ENCODE measurements at regions not wholly inside any gene's neighbourhood (a gene's known extent, or its start where the extent isn't known, plus 50 kb on each side); places are given as distances from the start of the nearest gene placed in this dataset.
"Not testable (repeated sequence)": the region's sequence is repeated elsewhere in the genome, so short reads cannot be mapped to it uniquely, and the experiment has no call there.

DNA sequence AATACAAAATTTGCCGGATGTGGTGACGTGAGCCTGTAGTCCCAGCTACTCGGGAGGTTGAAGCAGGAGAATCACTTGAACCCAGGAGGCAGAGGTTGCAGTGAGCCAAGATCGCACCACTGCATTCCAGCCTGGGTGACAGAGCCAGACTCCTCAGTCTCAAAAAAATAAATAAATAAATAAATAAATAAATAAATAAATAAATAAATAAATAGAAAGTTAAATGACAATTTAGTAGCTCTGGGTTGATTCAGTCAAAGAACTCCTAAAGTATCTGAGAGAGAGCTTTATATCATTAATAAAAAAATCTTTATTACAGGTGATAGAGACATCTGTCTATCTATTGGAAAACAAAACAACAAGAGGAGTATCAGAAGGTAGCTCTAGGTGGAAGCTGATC is 798.4 kb downstream of the CENPC start:
- TF ChIP-seq, protein P1, sequence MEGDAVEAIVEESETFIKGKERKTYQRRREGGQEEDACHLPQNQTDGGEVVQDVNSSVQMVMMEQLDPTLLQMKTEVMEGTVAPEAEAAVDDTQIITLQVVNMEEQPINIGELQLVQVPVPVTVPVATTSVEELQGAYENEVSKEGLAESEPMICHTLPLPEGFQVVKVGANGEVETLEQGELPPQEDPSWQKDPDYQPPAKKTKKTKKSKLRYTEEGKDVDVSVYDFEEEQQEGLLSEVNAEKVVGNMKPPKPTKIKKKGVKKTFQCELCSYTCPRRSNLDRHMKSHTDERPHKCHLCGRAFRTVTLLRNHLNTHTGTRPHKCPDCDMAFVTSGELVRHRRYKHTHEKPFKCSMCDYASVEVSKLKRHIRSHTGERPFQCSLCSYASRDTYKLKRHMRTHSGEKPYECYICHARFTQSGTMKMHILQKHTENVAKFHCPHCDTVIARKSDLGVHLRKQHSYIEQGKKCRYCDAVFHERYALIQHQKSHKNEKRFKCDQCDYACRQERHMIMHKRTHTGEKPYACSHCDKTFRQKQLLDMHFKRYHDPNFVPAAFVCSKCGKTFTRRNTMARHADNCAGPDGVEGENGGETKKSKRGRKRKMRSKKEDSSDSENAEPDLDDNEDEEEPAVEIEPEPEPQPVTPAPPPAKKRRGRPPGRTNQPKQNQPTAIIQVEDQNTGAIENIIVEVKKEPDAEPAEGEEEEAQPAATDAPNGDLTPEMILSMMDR (IDR thresholded peaks at IDR 0.05; ENCODE audit: low read length), result not testable (repeated sequence)
- TF ChIP-seq EZH2 (optimal IDR thresholded peaks at IDR 0.05; ENCODE audit: low read depth, low read length); EZH2phosphoT487 (IDR thresholded peaks at IDR 0.05; ENCODE audit: low read length): not testable (repeated sequence)

Data from MM.1S (cell line).